H1 (cell line): ENCODE measurements at regions not wholly inside any gene's neighbourhood (a gene's known extent, or its start where the extent isn't known, plus 50 kb on each side); places are given as distances from the start of the nearest gene placed in this dataset.

Experiments used
- CTBP2 ChIP-seq: IDR thresholded peaks from 2 replicates; pipeline ENCODE4 v1.7.0; 2011; ENCODE audit warnings: borderline replicate concordance, mild to moderate bottlenecking, moderate library complexity, mixed read lengths, low read length; ENCODE audit not compliant: insufficient read depth, insufficient read length
- TAF7 ChIP-seq: optimal IDR thresholded peaks from 2 replicates; pipeline ENCODE3; 2011; ENCODE audit warnings: low read depth, mild to moderate bottlenecking, inconsistent platforms, low read length, moderate library complexity, borderline replicate concordance
- TF ChIP-seq, protein P1 (sequence below): IDR thresholded peaks from 2 replicates; pipeline ENCODE4 v1.6.1; 2012; ENCODE audit warnings: inconsistent platforms

DNA sequence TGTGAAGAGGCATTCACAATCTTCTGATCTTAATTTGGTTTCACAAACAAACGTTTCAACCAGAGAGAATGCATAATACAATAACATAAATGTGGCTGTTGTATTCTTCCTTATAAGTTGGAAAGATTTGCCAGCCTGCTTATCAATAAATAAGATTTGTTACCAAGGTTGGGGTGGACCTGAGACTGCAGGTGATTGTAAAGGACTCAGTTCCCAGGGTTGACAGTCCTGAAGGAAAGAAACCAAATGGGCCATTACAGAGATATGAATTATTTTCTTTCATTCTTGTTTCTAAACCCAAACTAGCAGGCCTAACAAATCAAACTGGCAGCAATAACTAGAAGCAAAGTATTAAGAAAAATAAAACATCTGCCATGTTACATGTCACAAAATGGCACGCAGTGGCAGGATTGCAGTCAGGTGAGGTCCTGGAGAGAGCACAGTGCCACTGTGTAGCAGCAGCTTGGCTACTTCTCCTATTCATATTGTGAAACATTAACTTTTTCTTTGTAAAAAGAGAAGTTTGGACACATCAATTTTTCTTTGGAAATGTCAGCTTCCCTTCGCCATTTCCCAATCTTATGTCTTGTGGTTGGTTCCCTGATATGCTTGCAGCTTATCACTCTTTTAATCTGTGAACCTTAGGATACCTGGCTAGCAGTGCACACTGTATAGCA lies 133.8 kb upstream of the EMCN start (continued):
- TF ChIP-seq, protein P1, sequence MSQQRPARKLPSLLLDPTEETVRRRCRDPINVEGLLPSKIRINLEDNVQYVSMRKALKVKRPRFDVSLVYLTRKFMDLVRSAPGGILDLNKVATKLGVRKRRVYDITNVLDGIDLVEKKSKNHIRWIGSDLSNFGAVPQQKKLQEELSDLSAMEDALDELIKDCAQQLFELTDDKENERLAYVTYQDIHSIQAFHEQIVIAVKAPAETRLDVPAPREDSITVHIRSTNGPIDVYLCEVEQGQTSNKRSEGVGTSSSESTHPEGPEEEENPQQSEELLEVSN = no peak
- TF ChIP-seq TAF7 (no peak), CTBP2 (no peak)
